Small intestine (tissue), 7 donors: ENCODE measurements at regions not wholly inside any gene's neighbourhood (a gene's known extent, or its start where the extent isn't known, plus 50 kb on each side); places are given as distances from the start of the nearest gene placed in this dataset.
A peak's percentile ranks its signal among the peaks of the same experiment; 100 is the strongest.
"Not testable (repeated sequence)": the region's sequence is repeated elsewhere in the genome, so short reads cannot be mapped to it uniquely, and the experiment has no call there.

ENCODE experiments used
- DNase-seq, 2 donors: peaks; one replicate each; pipeline versions ENCODE4 v3.0.0 to v3.0.0-alpha.2; 2013
- FAIRE-seq: peaks from 2 replicates; lab custom pipeline; 2012; peaks lifted over from hg19 to GRCh38; lab: Jason Lieb, UNC
- H3K27ac ChIP-seq, 3 donors: one replicate each; pipeline ENCODE4 v1.5.1; 2013; ENCODE audit warnings: low read length in 2 of 3, mild to moderate bottlenecking in 2 of 3, control low read depth in 1 of 3, inconsistent platforms in 1 of 3, low read depth in 1 of 3, moderate library complexity in 1 of 3
- H3K27me3 ChIP-seq, 3 donors: one replicate each; pipeline ENCODE4 v1.6.1; 2013; ENCODE audit warnings: low read length in 3 of 3, inconsistent platforms in 1 of 3; ENCODE audit not compliant: control insufficient read depth in 3 of 3, insufficient read depth in 3 of 3
- H3K36me3 ChIP-seq, 3 donors: one replicate each; pipeline ENCODE4 v1.6.1; 2013; ENCODE audit warnings: low read length in 3 of 3, inconsistent platforms in 1 of 3, low read depth in 1 of 3, mild to moderate bottlenecking in 1 of 3, moderate library complexity in 1 of 3; ENCODE audit not compliant: control insufficient read depth in 3 of 3, insufficient read depth in 2 of 3
- H3K4me1 ChIP-seq, 3 donors: one replicate each; pipeline ENCODE4 v1.6.1; 2013; ENCODE audit warnings: low read length in 2 of 3, inconsistent platforms in 1 of 3, low read depth in 1 of 3, mild to moderate bottlenecking in 1 of 3, moderate library complexity in 1 of 3; ENCODE audit not compliant: control insufficient read depth in 3 of 3, insufficient read depth in 2 of 3
- H3K4me3 ChIP-seq, 3 donors: one replicate each; pipeline ENCODE4 v1.5.1; 2013; ENCODE audit warnings: low read length in 3 of 3, control low read depth in 1 of 3, inconsistent platforms in 1 of 3, low read depth in 1 of 3, mild to moderate bottlenecking in 1 of 3, moderate library complexity in 1 of 3
- H3K9me3 ChIP-seq, 2 donors: one replicate each; pipeline ENCODE4 v1.6.1; 2013; ENCODE audit warnings: low read depth in 1 of 2, low read length in 1 of 2; ENCODE audit not compliant: control insufficient read depth in 2 of 2, insufficient read depth in 1 of 2
- WGBS, 3 donors: extraction: QIAGEN DNeasy Blood & Tissue Kit; methylation state at CpG; one replicate each; pipeline ENCODE4 v1.1.7; 2013; 5-methylcytosine and 5-hydroxymethylcytosine counted together
- donor health status: healthy with polysubstance abuse.
- donor health status: control.
- donor health status: control.
- donor health status: Bipolar disorder and iron deficiency.
- donor health status: healthy.

DNA sequence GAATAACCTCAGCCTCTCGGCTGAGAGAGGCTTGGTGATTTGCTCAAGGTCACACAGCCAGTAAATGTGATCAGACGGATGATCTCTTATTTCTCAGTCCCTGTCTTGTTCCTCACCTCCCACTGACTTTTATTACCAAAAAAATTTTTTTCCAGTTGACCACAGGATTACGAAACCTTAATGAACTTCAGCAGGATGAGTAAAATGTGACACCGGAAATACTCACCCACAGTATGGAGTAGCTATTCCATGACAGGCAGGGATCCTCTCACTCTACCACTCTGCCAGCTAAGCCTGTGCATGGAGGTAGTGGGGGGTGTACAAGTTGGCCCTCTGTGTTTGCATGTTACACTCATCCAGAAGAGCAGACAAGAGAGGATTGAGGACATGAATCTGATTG is 916.4 kb downstream of the UQCRFS1 start:
- Histone ChIP-seq H3K9me3 (no peaks in the 10 kb centered on the region), H3K27ac (no peak overlapping the region), H3K4me3 (no peak overlapping the region), H3K4me1 (no peaks in the 10 kb centered on the region), H3K27me3 (no peaks in the 10 kb centered on the region), H3K36me3 (no peaks in the 10 kb centered on the region)
- DNase-seq (no peak), FAIRE-seq (no peak)
- 77 to 86% (median 84%) methylated on average over 4 of the region's 4 CpGs for WGBS, 3 donors

DNA sequence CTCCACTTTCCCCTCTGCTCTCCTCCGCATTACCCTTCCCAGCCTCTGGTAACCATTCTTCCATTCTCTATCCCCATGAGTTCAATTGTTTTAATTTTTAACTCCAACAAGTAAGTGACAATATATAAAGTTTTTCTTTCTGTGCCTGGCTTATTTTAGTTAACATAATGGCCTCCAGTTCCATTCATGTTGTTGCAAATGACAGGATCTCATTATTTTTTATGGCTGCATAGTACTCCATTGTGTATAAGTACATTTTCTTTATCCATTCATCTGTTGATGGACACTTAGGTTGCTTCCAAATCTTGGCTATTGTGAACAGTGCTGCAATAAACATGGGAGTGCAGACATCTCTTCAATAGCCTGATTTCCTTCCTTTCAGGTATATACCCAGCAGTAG is 918.0 kb downstream of the UQCRFS1 start:
- H3K4me1 ChIP-seq, FAIRE-seq, H3K4me3 ChIP-seq, DNase-seq, H3K36me3 ChIP-seq, H3K27me3 ChIP-seq, H3K9me3 ChIP-seq, H3K27ac ChIP-seq: not testable (repeated sequence)
- 97 to 100% (median 98%) methylated on average over 1 of the region's 1 CpG for WGBS, 3 donors

DNA sequence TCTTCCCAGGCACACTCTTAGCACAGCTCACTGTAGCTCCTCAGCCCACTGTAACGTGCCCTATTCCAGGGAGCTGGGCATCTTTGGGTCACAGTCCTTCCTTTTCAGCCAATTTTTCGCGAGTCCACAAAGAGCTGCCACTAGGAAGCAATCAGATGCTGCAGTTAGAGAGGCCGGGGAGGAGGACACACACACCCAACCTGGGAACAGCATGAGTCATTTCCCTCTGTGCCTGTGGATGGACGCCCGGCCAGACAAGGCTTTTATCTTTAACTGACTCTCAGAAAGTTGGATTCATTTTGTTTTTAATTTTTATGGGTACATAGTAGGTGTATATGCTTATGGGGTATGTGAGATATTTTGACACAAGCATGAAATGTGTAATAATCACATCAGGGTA is 918.6 kb downstream of the UQCRFS1 start:
- H3K4me1 ChIP-seq = no peaks in the 10 kb centered on the region
- no peak for FAIRE-seq
- no peak for DNase-seq
- 44 to 59% (median 46%) methylated on average over 6 of the region's 6 CpGs for WGBS, 3 donors
- no peaks in the 10 kb centered on the region for H3K9me3 ChIP-seq
- no peak overlapping the region for H3K27ac ChIP-seq
- no peaks in the 10 kb centered on the region for H3K27me3 ChIP-seq
- H3K4me3 ChIP-seq = no peak overlapping the region
- H3K36me3 ChIP-seq = no peaks in the 10 kb centered on the region

DNA sequence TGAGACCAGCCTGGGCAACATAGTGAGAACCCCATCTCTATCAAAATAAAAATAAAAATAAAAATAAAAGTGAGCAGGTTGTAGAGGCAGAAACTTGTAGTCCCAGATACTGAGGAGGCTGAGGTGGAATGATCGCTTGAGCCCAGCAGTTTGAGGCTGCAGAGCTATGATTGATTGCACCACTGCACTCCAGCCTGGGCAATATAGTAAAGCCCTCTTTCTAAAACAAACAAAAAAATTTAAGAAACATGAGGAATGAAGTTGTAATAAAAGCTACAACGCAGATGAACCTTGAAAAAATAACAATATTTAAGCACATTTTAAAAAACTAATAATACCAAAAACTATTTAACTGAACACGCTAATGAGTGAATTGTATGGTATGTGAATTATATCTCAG is 919.3 kb downstream of the UQCRFS1 start:
- H3K9me3 ChIP-seq = no peaks in the 10 kb centered on the region
- no peak overlapping the region for H3K27ac ChIP-seq
- WGBS, 3 donors = 87 to 90% (median 89%) methylated on average over 3 of the region's 3 CpGs
- FAIRE-seq = no peak
- DNase-seq = no peak
- no peak overlapping the region for H3K4me3 ChIP-seq
- no peaks in the 10 kb centered on the region for H3K4me1 ChIP-seq
- H3K36me3 ChIP-seq = no peaks in the 10 kb centered on the region
- H3K27me3 ChIP-seq = no peaks in the 10 kb centered on the region

DNA sequence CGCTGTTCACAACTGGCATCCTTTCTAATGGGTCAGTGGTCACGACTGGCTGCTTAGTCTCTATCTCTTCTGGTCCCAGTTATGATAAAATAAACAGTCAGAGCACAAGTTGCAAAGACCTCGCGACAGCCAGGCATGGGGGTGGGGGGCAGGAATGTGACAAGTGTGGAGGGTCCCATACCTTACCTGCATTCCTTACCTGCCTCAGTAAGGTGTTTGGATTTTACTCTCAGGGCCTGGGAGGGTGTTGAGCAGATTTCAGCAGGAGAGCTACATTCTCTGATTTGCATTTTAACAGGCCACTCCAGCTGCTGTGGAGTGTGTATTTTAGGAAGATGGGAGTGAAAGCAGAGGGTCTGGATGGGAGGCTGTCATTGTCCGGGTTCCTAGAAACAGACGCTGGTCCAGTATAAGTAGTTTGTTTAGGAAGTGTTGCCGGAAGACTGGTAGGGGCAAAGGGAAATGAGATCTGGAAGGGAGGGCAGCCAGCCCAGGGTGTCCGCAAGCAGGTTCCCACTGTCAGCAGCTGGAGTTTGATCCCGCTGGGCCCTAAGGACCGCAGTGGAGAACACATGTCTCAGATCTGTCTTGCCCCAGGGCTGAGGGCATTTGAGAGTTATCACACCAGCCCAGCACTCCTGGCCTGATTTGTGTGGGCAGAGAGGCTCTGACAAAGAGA is 920.0 kb downstream of the UQCRFS1 start:
- no peak for DNase-seq
- no peaks in the 10 kb centered on the region for H3K4me1 ChIP-seq
- H3K4me3 ChIP-seq = no peak overlapping the region
- FAIRE-seq = no peak
- H3K27me3 ChIP-seq = no peaks in the 10 kb centered on the region
- WGBS, 3 donors = 58 to 72% (median 60%) methylated on average over 10 of the region's 10 CpGs
- H3K27ac ChIP-seq = no peak overlapping the region
- H3K36me3 ChIP-seq = no peaks in the 10 kb centered on the region
- H3K9me3 ChIP-seq = no peaks in the 10 kb centered on the region

DNA sequence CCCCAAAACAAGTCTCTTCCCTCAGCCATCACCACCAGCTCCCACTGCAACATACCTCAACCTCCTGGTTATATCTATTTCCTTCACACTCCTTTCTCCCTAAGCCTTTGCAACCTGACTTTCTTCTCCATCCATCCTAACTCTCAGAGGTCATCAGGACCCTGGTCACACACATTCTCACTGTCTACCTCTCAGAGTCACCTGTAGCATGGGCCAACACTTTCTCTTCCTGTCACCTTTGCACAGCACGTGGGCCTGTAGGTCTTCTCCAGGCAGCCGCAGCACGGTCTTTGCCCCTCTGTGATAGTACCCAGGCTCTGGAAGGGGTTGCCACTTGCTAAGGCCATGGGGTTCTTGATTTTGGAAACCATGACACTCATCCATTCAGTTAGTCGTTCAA is 921.1 kb downstream of the UQCRFS1 start:
- Histone ChIP-seq H3K36me3 (no peaks in the 10 kb centered on the region), H3K4me1 (no peaks in the 10 kb centered on the region), H3K27ac (no peak overlapping the region), H3K4me3 (no peak overlapping the region), H3K9me3 (no peaks in the 10 kb centered on the region), H3K27me3 (no peaks in the 10 kb centered on the region)
- DNase-seq (no peak), FAIRE-seq (no peak)
- 39 to 83% (median 63%) methylated on average over 4 of the region's 4 CpGs for WGBS, 3 donors

DNA sequence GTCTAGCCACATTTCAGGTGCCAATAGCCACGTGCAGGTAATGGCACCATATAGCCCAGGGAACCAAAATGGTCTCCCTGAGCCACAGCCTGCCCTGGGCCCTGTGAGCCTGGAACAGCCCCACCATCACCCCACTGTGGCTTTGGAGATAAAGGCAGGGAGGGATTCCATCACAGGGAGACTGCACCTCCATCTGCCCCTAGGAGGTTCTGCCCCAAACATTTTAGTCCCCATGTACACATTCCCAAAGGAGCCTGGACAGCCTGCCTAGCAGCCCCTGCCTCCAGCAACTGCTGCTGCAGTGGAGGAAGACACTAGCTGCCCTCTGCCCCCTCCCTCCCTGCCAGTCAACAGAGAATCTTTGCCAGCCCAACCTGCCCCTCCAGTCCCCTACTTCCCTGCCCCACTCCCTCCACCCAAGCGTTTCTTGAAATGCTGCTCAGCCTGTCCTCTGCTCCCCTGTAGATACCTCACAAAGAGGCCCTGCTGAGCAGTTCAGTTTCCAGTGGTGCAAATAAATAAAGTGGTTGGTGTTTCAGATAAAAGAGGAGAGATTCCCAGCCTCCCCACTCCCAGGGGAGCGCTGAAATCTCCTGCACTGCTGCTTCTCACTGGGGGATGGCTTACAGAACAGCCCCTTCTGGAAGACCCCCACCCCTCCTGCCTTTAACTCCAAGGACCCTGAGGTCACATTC is 921.8 kb downstream of the UQCRFS1 start:
- DNase-seq = no peak

DNA sequence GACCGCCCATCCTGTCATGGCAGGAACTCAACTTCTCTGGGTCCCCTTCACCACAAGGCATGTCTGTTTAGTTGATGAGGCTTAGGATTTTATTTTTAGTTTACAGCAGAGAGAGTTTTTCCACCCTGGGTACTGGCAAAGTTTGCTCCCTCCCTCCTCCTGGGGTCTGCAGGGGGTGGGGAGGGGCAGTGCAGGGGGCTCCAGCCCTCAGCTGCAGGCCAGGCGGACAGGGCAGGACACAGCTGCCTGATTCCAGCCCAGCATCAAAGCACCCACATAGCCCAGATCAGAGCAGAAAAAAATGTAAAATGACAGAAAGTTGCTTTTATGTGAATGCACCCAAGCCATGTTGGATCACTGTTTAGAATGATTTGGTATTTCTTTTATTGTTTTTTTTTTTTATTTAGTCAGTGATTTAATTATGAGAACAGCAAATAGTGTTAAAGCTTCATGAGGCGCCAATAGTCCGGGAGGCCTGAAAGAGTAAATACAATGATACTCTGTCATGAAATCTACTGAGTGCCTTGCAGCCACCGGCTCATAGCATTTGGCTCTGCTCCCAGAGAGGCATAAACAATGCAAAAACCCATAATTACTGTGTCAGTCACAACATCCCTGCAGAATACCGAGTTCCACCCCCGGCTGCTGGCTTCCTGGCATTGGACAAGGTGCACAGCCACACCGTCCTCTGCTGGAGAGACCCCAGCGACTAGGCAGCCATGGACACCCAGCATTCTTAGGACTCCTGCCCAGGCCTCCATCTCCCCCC is 923.5 kb downstream of the UQCRFS1 start:
- WGBS, 3 donors = 37 to 47% (median 42%) methylated on average over 9 of the region's 9 CpGs
- no peak for FAIRE-seq
- Histone ChIP-seq H3K9me3 (peaks cover 0 to 3% of the 10 kb centered on the region in 2 donors), H3K27ac (no peak overlapping the region), H3K4me1 (no peaks in the 10 kb centered on the region), H3K4me3 (no peak overlapping the region), H3K36me3 (no peaks in the 10 kb centered on the region), H3K27me3 (no peaks in the 10 kb centered on the region)
- DNase-seq = peak in 1 of 2 donors; percentile 28

More for the DNA sequence above, 921.8 kb downstream of the UQCRFS1 start:
- Histone ChIP-seq H3K27me3 (no peaks in the 10 kb centered on the region), H3K36me3 (no peaks in the 10 kb centered on the region), H3K4me1 (no peaks in the 10 kb centered on the region), H3K27ac (no peak overlapping the region), H3K9me3 (peaks cover 0 to 3% of the 10 kb centered on the region in 2 donors), H3K4me3 (no peak overlapping the region)
- FAIRE-seq = no peak
- 36 to 55% (median 48%) methylated on average over 3 of the region's 3 CpGs for WGBS, 3 donors
